ENCODE measurements at regions not wholly inside any gene's neighbourhood (a gene's known extent, or its start where the extent isn't known, plus 50 kb on each side); places are given as distances from the start of the nearest gene placed in this dataset.

GRCh38 chr9:86526021-86526420 is 171.8 kb upstream of the TUT7 start:
- Histone ChIP-seq H3K36me3 (ENCODE audit: low read depth) (no peaks in the 10 kb centered on the region), H3K9me3 (ENCODE audit: severe bottlenecking) (no peaks in the 10 kb centered on the region), H3K27me3 (ENCODE audit: insufficient read depth, poor library complexity, severe bottlenecking) (no peaks in the 10 kb centered on the region), H3K27ac (ENCODE audit: poor library complexity, severe bottlenecking) (no peak overlapping the region), H3K4me3 (ENCODE audit: severe bottlenecking) (no peak overlapping the region), H3K4me1 (ENCODE audit: insufficient read depth, poor library complexity, severe bottlenecking) (peaks cover 7% of the 10 kb centered on the region)
- ATAC-seq (ENCODE audit: low read depth) (no peak), DNase-seq (ENCODE audit: low spot score) (no peak)
- no peak for TF ChIP-seq CTCF (IDR thresholded peaks at IDR 0.05; ENCODE audit: poor library complexity, severe bottlenecking)

GRCh38 chr9:86525182-86525581 is 171.0 kb upstream of the TUT7 start:
- H3K27ac ChIP-seq (ENCODE audit: poor library complexity, severe bottlenecking) = no peak overlapping the region
- no peak overlapping the region for H3K4me3 ChIP-seq (ENCODE audit: severe bottlenecking)
- H3K4me1 ChIP-seq (ENCODE audit: insufficient read depth, poor library complexity, severe bottlenecking) = peaks cover 7% of the 10 kb centered on the region
- H3K36me3 ChIP-seq (ENCODE audit: low read depth) = no peaks in the 10 kb centered on the region
- no peak for TF ChIP-seq CTCF (IDR thresholded peaks at IDR 0.05; ENCODE audit: poor library complexity, severe bottlenecking)
- no peaks in the 10 kb centered on the region for H3K27me3 ChIP-seq (ENCODE audit: insufficient read depth, poor library complexity, severe bottlenecking)
- H3K9me3 ChIP-seq (ENCODE audit: severe bottlenecking) = no peaks in the 10 kb centered on the region
- ATAC-seq (ENCODE audit: low read depth) = no peak
- DNase-seq (ENCODE audit: low spot score) = no peak

- Histone ChIP-seq H3K4me1 (ENCODE audit: insufficient read depth, poor library complexity, severe bottlenecking) (no peaks in the 10 kb centered on the region), H3K27ac (ENCODE audit: poor library complexity, severe bottlenecking) (no peak overlapping the region), H3K4me3 (ENCODE audit: severe bottlenecking) (no peak overlapping the region), H3K27me3 (ENCODE audit: insufficient read depth, poor library complexity, severe bottlenecking) (no peaks in the 10 kb centered on the region), H3K9me3 (ENCODE audit: severe bottlenecking) (no peaks in the 10 kb centered on the region), H3K36me3 (ENCODE audit: low read depth) (no peaks in the 10 kb centered on the region)
- ATAC-seq (ENCODE audit: low read depth) (no peak), DNase-seq (ENCODE audit: low spot score) (no peak)
- no peak for TF ChIP-seq CTCF (IDR thresholded peaks at IDR 0.05; ENCODE audit: poor library complexity, severe bottlenecking)
These were observed 167.8 kb upstream of the TUT7 start for GRCh38 chr9:86521977-86522376.

GRCh38 chr9:86521322-86521721 is 167.1 kb upstream of the TUT7 start:
- no peaks in the 10 kb centered on the region for H3K36me3 ChIP-seq (ENCODE audit: low read depth)

More at GRCh38 chr9:86521322-86521721, 167.1 kb upstream of the TUT7 start:
- Histone ChIP-seq H3K27ac (ENCODE audit: poor library complexity, severe bottlenecking) (no peak overlapping the region), H3K27me3 (ENCODE audit: insufficient read depth, poor library complexity, severe bottlenecking) (no peaks in the 10 kb centered on the region), H3K9me3 (ENCODE audit: severe bottlenecking) (no peaks in the 10 kb centered on the region), H3K4me1 (ENCODE audit: insufficient read depth, poor library complexity, severe bottlenecking) (no peaks in the 10 kb centered on the region), H3K4me3 (ENCODE audit: severe bottlenecking) (no peak overlapping the region)
- ATAC-seq (ENCODE audit: low read depth) (no peak), DNase-seq (ENCODE audit: low spot score) (no peak)
- TF ChIP-seq CTCF (IDR thresholded peaks at IDR 0.05; ENCODE audit: poor library complexity, severe bottlenecking) = no peak
